IMR-90 (cell line): ENCODE measurements at regions not wholly inside any gene's neighbourhood (a gene's known extent, or its start where the extent isn't known, plus 50 kb on each side); places are given as distances from the start of the nearest gene placed in this dataset.

ENCODE experiments used
- ATAC-seq: fragments of 200-7000 bp; cut with Tn5 transposase; 2 replicates; pipeline ENCODE4 v1.9.1; 2020; ENCODE audit warnings: low read depth, mild to moderate bottlenecking, moderate library complexity
- BruUV-seq: library from RNA; stranded (reverse); fragments of 400-500 nt; replicated peaks from 2 replicates; lab custom pipeline; 2021; lab: Mats Ljungman, UMichigan
- CTCF ChIA-PET: fragments of 300-600 bp; formaldehyde crosslinking; extraction: SDS; loops from one replicate; lab custom pipeline; 2021; ENCODE audit warnings: antibody characterized with exemption; lab: Yijun Ruan, JAX
- POLR2A ChIA-PET: fragments of 300-600 bp; sonication (Branson Sonifier 250); formaldehyde crosslinking; loops from one replicate; lab custom pipeline; 2022; ENCODE audit warnings: antibody characterized with exemption; ENCODE audit not compliant: unreplicated experiment; lab: Charles Lee
- DNase-seq: peaks from one replicate; pipeline ENCODE4 v3.0.0; 2013
- H2AFZ ChIP-seq: replicated peaks from 2 replicates; pipeline ENCODE3; 2013; ENCODE audit warnings: low read length, mild to moderate bottlenecking; ENCODE audit not compliant: poor library complexity
- H2AK5ac ChIP-seq: 2 replicates; pipeline ENCODE4 v1.6.1; 2013; ENCODE audit warnings: low read depth, low read length, inconsistent platforms
- H2AK9ac ChIP-seq: replicated peaks from 2 replicates; pipeline ENCODE3; 2013; ENCODE audit warnings: mild to moderate bottlenecking, low read depth, low read length, moderate library complexity; ENCODE audit not compliant: poor library complexity
- H2BK120ac ChIP-seq: 2 replicates; pipeline ENCODE4 v1.6.1; 2013; ENCODE audit warnings: low read depth, low read length, inconsistent platforms
- H2BK15ac ChIP-seq: 3 replicates; pipeline ENCODE4 v1.6.1; 2013; ENCODE audit warnings: low read depth, low read length, inconsistent platforms
- H2BK20ac ChIP-seq: 2 replicates; pipeline ENCODE4 v1.6.1; 2013; ENCODE audit warnings: low read depth, mild to moderate bottlenecking, inconsistent platforms, low read length, moderate library complexity
- H2BK5ac ChIP-seq: 2 replicates; pipeline ENCODE4 v1.6.1; 2013; ENCODE audit warnings: mild to moderate bottlenecking, low read depth, low read length, inconsistent platforms; ENCODE audit not compliant: poor library complexity, severe bottlenecking
- H3K14ac ChIP-seq: replicated peaks from 2 replicates; pipeline ENCODE4 v1.6.1; 2013; ENCODE audit warnings: low read depth, low read length, inconsistent platforms
- H3K18ac ChIP-seq: 2 replicates; pipeline ENCODE4 v1.6.1; 2013; ENCODE audit warnings: low read depth, low read length, control low read depth
- H3K23ac ChIP-seq: 2 replicates; pipeline ENCODE4 v1.6.1; 2013; ENCODE audit warnings: low read depth, low read length, inconsistent platforms
- H3K27ac ChIP-seq: 2 replicates; pipeline ENCODE4 v1.5.1; 2013; ENCODE audit warnings: mild to moderate bottlenecking, control low read depth, low read length; ENCODE audit not compliant: insufficient read depth
- H3K27me3 ChIP-seq: 2 replicates; pipeline ENCODE4 v1.6.1; 2013; ENCODE audit warnings: low read length; ENCODE audit not compliant: control insufficient read depth, insufficient read depth
- H3K36me3 ChIP-seq: 2 replicates; pipeline ENCODE4 v1.6.1; 2013; ENCODE audit warnings: low read length, mixed read lengths; ENCODE audit not compliant: control insufficient read depth, insufficient read depth
- H3K4ac ChIP-seq: 2 replicates; pipeline ENCODE4 v1.6.1; 2013; ENCODE audit warnings: low read depth, low read length, inconsistent platforms
- H3K4me1 ChIP-seq: 2 replicates; pipeline ENCODE4 v1.6.1; 2013; ENCODE audit warnings: low read length, mixed read lengths; ENCODE audit not compliant: control insufficient read depth, insufficient read depth
- H3K4me2 ChIP-seq: 2 replicates; pipeline ENCODE4 v1.6.1; 2013; ENCODE audit warnings: low read depth, mild to moderate bottlenecking, control low read depth, low read length, moderate library complexity
- H3K4me3 ChIP-seq: 2 replicates; pipeline ENCODE4 v1.5.1; 2013; ENCODE audit warnings: low read depth, mild to moderate bottlenecking, control low read depth, low read length, moderate library complexity; ENCODE audit not compliant: insufficient read depth
- H3K56ac ChIP-seq: 2 replicates; pipeline ENCODE4 v1.6.1; 2013; ENCODE audit warnings: low read length, inconsistent platforms; ENCODE audit not compliant: insufficient read depth; ENCODE audit errors: extremely low read depth
- H3K79me1 ChIP-seq, 2 experiments: 2 replicates each; pipeline ENCODE4 v1.6.1; 2013; ENCODE audit warnings: low read length in 2 of 2, inconsistent platforms in 1 of 2, low read depth in 1 of 2
- H3K9ac ChIP-seq: 2 replicates; pipeline ENCODE4 v1.6.1; 2013; ENCODE audit warnings: low read depth, low read length, control low read depth
- H3K9me1 ChIP-seq: 2 replicates; pipeline ENCODE4 v1.6.1; 2013; ENCODE audit warnings: low read length, inconsistent platforms; ENCODE audit not compliant: insufficient read depth
- H3K9me3 ChIP-seq: 2 replicates; pipeline ENCODE4 v1.6.1; 2013; ENCODE audit warnings: low read length; ENCODE audit not compliant: control insufficient read depth, insufficient read depth
- H4K20me1 ChIP-seq: 2 replicates; pipeline ENCODE4 v1.6.1; 2013; ENCODE audit warnings: low read length, inconsistent platforms; ENCODE audit not compliant: insufficient read depth
- H4K5ac ChIP-seq: 2 replicates; pipeline ENCODE4 v1.6.1; 2013; ENCODE audit warnings: mild to moderate bottlenecking, low read depth, low read length, control low read depth
- H4K8ac ChIP-seq, 2 experiments: 2 replicates each; pipeline ENCODE4 v1.6.1; 2013; ENCODE audit warnings: low read depth in 2 of 2, low read length in 2 of 2, control low read depth in 1 of 2, inconsistent platforms in 1 of 2
- H4K91ac ChIP-seq: 2 replicates; pipeline ENCODE4 v1.6.1; 2013; ENCODE audit warnings: low read depth, low read length, inconsistent platforms; ENCODE audit not compliant: insufficient read depth
- RAD21 ChIP-seq: IDR thresholded peaks from 2 replicates; pipeline ENCODE4 v1.6.1; 2012; ENCODE audit warnings: low read length, improper control_type of control experiment
- WGBS, 2 experiments: methylation state at CpG; one replicate each; pipeline versions ENCODE4 v1.1.5 to v1.1.7; 2013; ENCODE audit warnings: missing lambda C conversion rate in 2 of 2; ENCODE audit not compliant: insufficient read length in 1 of 2; ENCODE audit errors: extremely low coverage in 2 of 2; 5-methylcytosine and 5-hydroxymethylcytosine counted together
- dilution Hi-C: fragments of 300-500 bp; cut with HindIII; formaldehyde crosslinking; loops from one replicate; pipeline ENCODE4 v1.14.3; 2018; ENCODE audit warnings: low sequenced_read_pairs; ENCODE audit not compliant: unreplicated experiment
- in situ Hi-C: fragments of 300-500 bp; cut with MboI; formaldehyde crosslinking; loops from 3 replicates; pipeline ENCODE4 v1.14.3; 2019; ENCODE audit warnings: low sequenced_read_pairs, inconsistent platforms, mixed read lengths
- intact Hi-C: fragments of 100-400 bp; cut with micrococcal nuclease; formaldehyde crosslinking; loops from 2 replicates; pipeline ENCODE4 v1.10.0; 2022

- Histone ChIP-seq H3K27ac (no peak overlapping the region), H3K9ac (no peak overlapping the region), H4K91ac (no peak overlapping the region), H3K36me3 (no peaks in the 10 kb centered on the region), H2AK5ac (no peak overlapping the region), H2AFZ (no peak overlapping the region), H3K4me1 (no peaks in the 10 kb centered on the region), H3K14ac (no peak overlapping the region), H3K56ac (no peak overlapping the region), H2BK15ac (no peak overlapping the region), H2BK20ac (no peak overlapping the region), H3K4ac (no peak overlapping the region), H2BK5ac (no peak overlapping the region), H3K4me2 (no peak overlapping the region), H2BK120ac (no peak overlapping the region), H3K4me3 (no peak overlapping the region), H3K27me3 (peaks cover 31% of the 10 kb centered on the region), H4K20me1 (no peaks in the 10 kb centered on the region), H3K9me1 (0 out of 2 replicates have a peak, but pooled peaks cover 6% of the 10 kb centered on the region), H3K79me1 (no peaks in the 10 kb centered on the region), H3K23ac (no peak overlapping the region), H4K8ac (no peak overlapping the region), H4K5ac (no peak overlapping the region), H2AK9ac (no peak overlapping the region), H3K18ac (no peak overlapping the region), H3K9me3 (no peaks in the 10 kb centered on the region)
- ATAC-seq: no peak
- no peak for DNase-seq
- 47% methylated on average over 7 of the region's 21 CpGs; no CpG with 5 or more reads in 1 of the 2 experiments for WGBS, 2 experiments
- ChIA-PET POLR2A (no interaction called here), CTCF (no interaction called here)
- in situ Hi-C loops: no loop called here
- no TSS peak for BruUV-seq
- TF ChIP-seq RAD21: no peak
- intact Hi-C loops: no loop called here
- dilution Hi-C loops: no loop called here
Measured at GRCh38 chr17:79176792-79177601, 102.4 kb downstream of the ENGASE start.
